ENCODE measurements at regions not wholly inside any gene's neighbourhood (a gene's known extent, or its start where the extent isn't known, plus 50 kb on each side); places are given as distances from the start of the nearest gene placed in this dataset.
"Not testable (repeated sequence)": the region's sequence is repeated elsewhere in the genome, so short reads cannot be mapped to it uniquely, and the experiment has no call there.

DNA sequence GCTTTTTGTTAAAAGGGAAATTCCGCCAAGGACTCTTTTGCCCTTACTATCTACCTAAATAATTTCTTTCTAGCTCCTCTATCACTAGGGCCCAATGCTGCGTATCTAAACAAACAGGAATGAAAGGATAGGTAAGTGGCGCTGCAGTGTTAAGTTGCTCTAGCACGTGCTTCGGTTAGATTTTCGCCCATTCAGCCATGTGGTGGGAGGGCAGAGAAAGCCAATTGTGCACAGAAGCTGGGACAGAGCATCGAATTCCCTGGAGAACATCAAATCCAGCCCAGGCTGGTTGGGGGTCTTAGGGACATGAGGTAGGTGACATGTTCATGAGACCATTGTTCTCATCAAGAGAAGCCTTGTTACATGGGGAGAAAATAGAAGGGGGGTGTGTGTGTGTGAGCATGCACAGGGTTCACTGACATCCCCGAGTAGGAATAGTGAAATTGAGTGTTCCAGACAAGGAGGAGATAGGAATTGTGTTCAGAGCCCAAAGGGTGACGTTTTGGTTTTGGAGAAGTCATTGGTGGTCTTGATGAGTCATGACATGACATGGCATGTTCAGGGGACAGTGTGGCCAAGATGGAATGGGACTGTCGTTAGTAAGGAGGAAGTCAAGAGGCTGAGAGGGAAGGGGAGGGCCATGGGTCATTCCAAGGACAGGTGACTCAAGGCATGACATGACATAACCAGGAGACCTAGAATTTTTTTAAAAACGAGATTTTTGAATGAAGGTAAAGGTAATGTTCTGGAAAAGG, 107.1 kb downstream of the TLR5 start:
- H3K4me1 ChIP-seq (ENCODE audit: control insufficient read depth in 3 of 3, insufficient read depth in 3 of 3, low read length in 3 of 3), result peaks cover 0 to 8% (median 5%) of the 10 kb centered on the region in 3 donors
- H3K36me3 ChIP-seq (ENCODE audit: control insufficient read depth in 3 of 3, insufficient read depth in 3 of 3, low read length in 3 of 3), result no peaks in the 10 kb centered on the region
- H3K4me3 ChIP-seq (ENCODE audit: low read length in 3 of 3), result no peak overlapping the region
- peaks cover 0 to 3% (median 0%) of the 10 kb centered on the region in 3 donors for H3K9me3 ChIP-seq (ENCODE audit: control insufficient read depth in 3 of 3, low read length in 3 of 3)
- H3K27ac ChIP-seq (ENCODE audit: low read depth, low read length), result no peak overlapping the region
- peaks cover 0 to 3% (median 3%) of the 10 kb centered on the region in 3 donors for H3K27me3 ChIP-seq (ENCODE audit: control insufficient read depth in 3 of 3, insufficient read depth in 3 of 3, low read length in 3 of 3)
- H3K9ac ChIP-seq (ENCODE audit: low read depth in 1 of 3, low read length in 3 of 3), result no peak overlapping the region

DNA sequence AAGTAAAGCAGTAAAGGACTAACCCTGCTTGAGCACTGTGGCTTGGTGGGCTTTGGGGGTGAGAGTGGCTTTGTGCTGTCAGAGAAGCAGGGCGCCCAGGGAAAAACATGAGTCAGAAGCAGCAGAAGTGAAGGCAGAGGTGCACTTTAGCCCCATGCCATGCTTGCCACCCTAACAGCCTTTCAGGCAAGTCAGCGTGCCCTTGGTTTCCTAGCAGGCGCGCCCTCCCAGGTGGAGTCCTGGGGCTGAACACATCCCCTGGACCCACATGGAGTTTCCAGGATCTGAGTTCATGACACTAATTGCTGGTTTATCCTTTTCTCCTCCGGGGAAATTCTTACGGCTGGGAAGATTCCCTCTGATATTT, 106.6 kb downstream of the TLR5 start:
- Histone ChIP-seq H3K36me3 (ENCODE audit: control insufficient read depth in 3 of 3, insufficient read depth in 3 of 3, low read length in 3 of 3) (no peaks in the 10 kb centered on the region), H3K27me3 (ENCODE audit: control insufficient read depth in 3 of 3, insufficient read depth in 3 of 3, low read length in 3 of 3) (peaks cover 0 to 3% (median 3%) of the 10 kb centered on the region in 3 donors), H3K4me3 (ENCODE audit: low read length in 3 of 3) (no peak overlapping the region), H3K4me1 (ENCODE audit: control insufficient read depth in 3 of 3, insufficient read depth in 3 of 3, low read length in 3 of 3) (peaks cover 0 to 8% (median 7%) of the 10 kb centered on the region in 3 donors), H3K9ac (ENCODE audit: low read depth in 1 of 3, low read length in 3 of 3) (no peak overlapping the region), H3K27ac (ENCODE audit: low read depth, low read length) (no peak overlapping the region), H3K9me3 (ENCODE audit: control insufficient read depth in 3 of 3, low read length in 3 of 3) (peaks cover 0 to 3% (median 0%) of the 10 kb centered on the region in 3 donors)

DNA sequence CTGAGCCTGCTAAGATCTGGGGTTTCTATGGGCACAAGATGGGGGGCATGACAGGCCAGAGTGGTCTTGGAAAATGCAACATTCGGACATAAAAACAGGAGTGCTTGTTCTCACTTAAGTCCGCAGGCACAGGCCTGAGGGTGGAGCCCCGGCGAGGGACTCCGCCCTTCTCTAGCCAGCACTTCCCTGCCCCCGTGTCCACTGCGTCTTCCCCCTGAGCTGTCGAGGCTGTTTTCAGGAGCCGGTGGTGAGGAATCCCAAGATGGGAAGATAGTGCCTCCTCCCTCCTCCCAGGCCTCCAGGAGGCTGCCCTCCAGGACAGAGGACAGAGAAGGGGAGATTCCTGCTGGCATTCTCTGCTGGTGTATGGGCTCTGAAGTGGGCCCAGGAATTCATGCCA, 105.2 kb downstream of the TLR5 start:
- peaks cover 0 to 3% (median 0%) of the 10 kb centered on the region in 3 donors for H3K9me3 ChIP-seq (ENCODE audit: control insufficient read depth in 3 of 3, low read length in 3 of 3)
- no peak overlapping the region for H3K9ac ChIP-seq (ENCODE audit: low read depth in 1 of 3, low read length in 3 of 3)
- H3K4me3 ChIP-seq (ENCODE audit: low read length in 3 of 3), result no peak overlapping the region
- peaks cover 0 to 11% (median 2%) of the 10 kb centered on the region in 3 donors for H3K4me1 ChIP-seq (ENCODE audit: control insufficient read depth in 3 of 3, insufficient read depth in 3 of 3, low read length in 3 of 3)
- peaks cover 0 to 3% (median 3%) of the 10 kb centered on the region in 3 donors for H3K27me3 ChIP-seq (ENCODE audit: control insufficient read depth in 3 of 3, insufficient read depth in 3 of 3, low read length in 3 of 3)
- no peaks in the 10 kb centered on the region for H3K36me3 ChIP-seq (ENCODE audit: control insufficient read depth in 3 of 3, insufficient read depth in 3 of 3, low read length in 3 of 3)
- H3K27ac ChIP-seq (ENCODE audit: low read depth, low read length), result no peak overlapping the region

DNA sequence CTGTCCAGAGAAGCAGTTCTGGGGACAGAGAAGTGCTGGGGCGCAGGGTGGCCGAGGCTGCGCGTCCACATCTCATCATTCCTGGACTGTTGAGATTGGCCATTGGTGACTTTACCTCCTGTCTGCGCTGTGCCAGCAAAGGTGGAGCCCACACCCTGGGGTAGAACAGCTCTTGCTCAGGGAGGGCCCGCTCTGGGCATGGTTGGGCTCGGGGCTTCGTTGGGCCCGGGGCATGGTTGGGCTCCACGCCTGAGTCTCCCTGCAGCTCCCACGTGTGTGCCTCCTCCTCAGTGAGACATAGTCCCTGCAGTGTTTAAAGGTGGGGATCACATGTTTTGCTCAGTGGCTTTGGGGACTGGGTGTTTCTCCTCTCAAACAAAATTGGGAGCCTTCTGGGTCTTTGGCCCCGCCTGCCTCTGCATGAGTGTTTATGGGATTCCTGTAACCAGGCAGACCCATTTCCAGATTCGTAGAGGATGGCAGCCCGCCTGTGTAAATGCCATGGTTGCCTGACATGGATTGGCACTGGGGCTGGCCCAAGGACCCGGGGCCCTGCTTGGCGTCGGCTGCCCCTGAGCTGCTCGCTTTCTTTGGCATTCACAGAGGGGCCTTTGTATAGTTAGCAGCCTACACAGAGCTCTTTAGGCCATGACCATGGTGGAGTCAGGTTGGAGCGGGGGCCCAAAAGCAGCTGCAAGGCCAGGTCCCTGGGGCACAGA, 104.6 kb downstream of the TLR5 start:
- no peak overlapping the region for H3K27ac ChIP-seq (ENCODE audit: low read depth, low read length)
- H3K36me3 ChIP-seq (ENCODE audit: control insufficient read depth in 3 of 3, insufficient read depth in 3 of 3, low read length in 3 of 3), result no peaks in the 10 kb centered on the region
- no peak overlapping the region for H3K4me3 ChIP-seq (ENCODE audit: low read length in 3 of 3)
- H3K27me3 ChIP-seq (ENCODE audit: control insufficient read depth in 3 of 3, insufficient read depth in 3 of 3, low read length in 3 of 3), result peaks cover 0 to 3% (median 3%) of the 10 kb centered on the region in 3 donors
- H3K9ac ChIP-seq (ENCODE audit: low read depth in 1 of 3, low read length in 3 of 3), result no peak overlapping the region
- H3K9me3 ChIP-seq (ENCODE audit: control insufficient read depth in 3 of 3, low read length in 3 of 3), result peaks cover 0 to 3% (median 0%) of the 10 kb centered on the region in 3 donors
- H3K4me1 ChIP-seq (ENCODE audit: control insufficient read depth in 3 of 3, insufficient read depth in 3 of 3, low read length in 3 of 3), result peaks cover 0 to 11% (median 2%) of the 10 kb centered on the region in 3 donors

DNA sequence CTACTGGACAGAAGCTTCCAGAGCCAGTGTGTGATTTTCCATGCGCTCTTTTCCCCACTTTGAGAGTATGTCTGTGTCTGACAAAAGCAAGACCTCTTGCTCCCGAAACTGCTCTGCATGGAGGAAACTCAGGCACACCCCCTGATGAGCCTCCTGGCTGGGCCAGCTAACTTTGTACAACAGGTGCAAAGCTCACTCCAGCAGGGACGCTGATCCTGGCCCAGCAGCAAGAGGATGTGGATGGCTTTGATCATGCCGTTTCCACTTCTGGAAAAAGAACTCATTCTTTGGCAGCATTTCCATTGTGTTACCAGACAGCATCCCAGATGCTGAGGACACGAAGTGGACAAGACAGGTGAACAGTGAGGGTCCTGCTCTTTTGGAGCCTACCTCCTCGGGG, 103.1 kb downstream of the TLR5 start:
- H3K27ac ChIP-seq (ENCODE audit: low read depth, low read length), result no peak overlapping the region
- H3K9ac ChIP-seq (ENCODE audit: low read depth in 1 of 3, low read length in 3 of 3), result no peak overlapping the region
- peaks cover 0 to 11% (median 2%) of the 10 kb centered on the region in 3 donors for H3K4me1 ChIP-seq (ENCODE audit: control insufficient read depth in 3 of 3, insufficient read depth in 3 of 3, low read length in 3 of 3)
- no peaks in the 10 kb centered on the region for H3K9me3 ChIP-seq (ENCODE audit: control insufficient read depth in 3 of 3, low read length in 3 of 3)
- H3K27me3 ChIP-seq (ENCODE audit: control insufficient read depth in 3 of 3, insufficient read depth in 3 of 3, low read length in 3 of 3), result peaks cover 0 to 3% (median 3%) of the 10 kb centered on the region in 3 donors
- H3K4me3 ChIP-seq (ENCODE audit: low read length in 3 of 3), result no peak overlapping the region
- H3K36me3 ChIP-seq (ENCODE audit: control insufficient read depth in 3 of 3, insufficient read depth in 3 of 3, low read length in 3 of 3), result no peaks in the 10 kb centered on the region

DNA sequence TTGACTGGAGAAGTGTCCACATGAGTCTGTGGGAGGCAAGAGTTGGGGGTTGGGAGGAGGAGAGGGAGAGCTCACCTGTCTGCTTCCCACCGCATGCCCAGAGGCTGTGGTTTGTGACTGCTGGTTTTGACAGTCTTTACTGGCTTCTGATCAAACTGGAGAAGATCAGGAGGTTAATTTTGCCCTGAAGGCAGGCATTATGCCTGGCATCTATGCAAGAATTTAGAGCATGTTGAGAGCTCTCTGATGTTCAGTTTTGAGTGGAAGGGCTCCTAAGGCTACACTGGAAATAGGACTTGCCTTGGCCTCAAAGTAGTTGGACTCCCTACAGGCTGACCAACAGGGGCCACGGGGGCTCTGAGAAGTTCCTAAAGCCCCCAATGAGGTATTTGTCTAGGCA, 101.6 kb downstream of the TLR5 start:
- Histone ChIP-seq H3K27me3 (ENCODE audit: control insufficient read depth in 3 of 3, insufficient read depth in 3 of 3, low read length in 3 of 3) (peaks cover 0 to 3% (median 3%) of the 10 kb centered on the region in 3 donors), H3K36me3 (ENCODE audit: control insufficient read depth in 3 of 3, insufficient read depth in 3 of 3, low read length in 3 of 3) (no peaks in the 10 kb centered on the region), H3K4me3 (ENCODE audit: low read length in 3 of 3) (no peak overlapping the region), H3K9me3 (ENCODE audit: control insufficient read depth in 3 of 3, low read length in 3 of 3) (no peaks in the 10 kb centered on the region), H3K27ac (ENCODE audit: low read depth, low read length) (no peak overlapping the region), H3K9ac (ENCODE audit: low read depth in 1 of 3, low read length in 3 of 3) (no peak overlapping the region), H3K4me1 (ENCODE audit: control insufficient read depth in 3 of 3, insufficient read depth in 3 of 3, low read length in 3 of 3) (peaks cover 0 to 11% (median 2%) of the 10 kb centered on the region in 3 donors)

DNA sequence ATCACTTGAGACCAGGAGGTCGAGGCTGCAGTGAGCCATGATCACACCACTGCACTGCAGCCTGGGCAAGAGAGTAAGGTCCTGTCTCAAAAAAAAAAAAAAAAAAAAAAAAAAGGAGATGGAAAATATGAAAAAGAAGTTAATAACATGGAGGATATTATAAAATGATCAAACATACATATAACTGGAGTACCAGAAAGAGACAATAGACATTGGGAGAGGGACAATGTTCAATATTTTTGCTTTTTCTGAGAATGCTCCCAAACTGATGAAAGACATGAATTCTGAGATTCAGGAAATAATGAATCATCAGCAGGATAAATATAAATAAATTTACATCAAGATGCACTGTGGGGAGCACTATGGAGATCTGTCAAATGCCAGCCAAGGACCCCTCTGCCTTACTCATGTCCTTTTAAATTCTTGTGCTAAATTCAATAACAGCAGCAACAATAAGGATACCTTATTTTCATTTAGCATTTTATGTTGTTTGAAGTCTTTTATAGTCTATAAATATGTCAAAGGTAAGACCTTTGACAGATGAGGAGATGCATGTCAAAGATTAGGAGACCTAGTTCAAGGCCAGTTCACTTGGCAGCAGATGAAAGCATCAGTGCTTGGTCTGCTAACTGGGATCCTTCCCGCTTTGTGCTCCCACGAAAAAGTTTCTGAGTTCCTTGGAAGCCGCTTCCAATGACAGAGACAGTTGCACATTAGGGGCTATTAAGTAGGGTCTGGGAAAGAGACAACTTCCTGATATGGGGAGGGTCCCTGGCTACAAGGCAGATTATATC, 97.7 kb downstream of the TLR5 start:
- Histone ChIP-seq H3K27me3 (ENCODE audit: control insufficient read depth in 3 of 3, insufficient read depth in 3 of 3, low read length in 3 of 3) (no peaks in the 10 kb centered on the region), H3K27ac (ENCODE audit: low read depth, low read length) (no peak overlapping the region), H3K4me3 (ENCODE audit: low read length in 3 of 3) (no peak overlapping the region), H3K4me1 (ENCODE audit: control insufficient read depth in 3 of 3, insufficient read depth in 3 of 3, low read length in 3 of 3) (peaks cover 0 to 6% (median 0%) of the 10 kb centered on the region in 3 donors), H3K9ac (ENCODE audit: low read depth in 1 of 3, low read length in 3 of 3) (no peak overlapping the region), H3K36me3 (ENCODE audit: control insufficient read depth in 3 of 3, insufficient read depth in 3 of 3, low read length in 3 of 3) (no peaks in the 10 kb centered on the region), H3K9me3 (ENCODE audit: control insufficient read depth in 3 of 3, low read length in 3 of 3) (no peaks in the 10 kb centered on the region)

DNA sequence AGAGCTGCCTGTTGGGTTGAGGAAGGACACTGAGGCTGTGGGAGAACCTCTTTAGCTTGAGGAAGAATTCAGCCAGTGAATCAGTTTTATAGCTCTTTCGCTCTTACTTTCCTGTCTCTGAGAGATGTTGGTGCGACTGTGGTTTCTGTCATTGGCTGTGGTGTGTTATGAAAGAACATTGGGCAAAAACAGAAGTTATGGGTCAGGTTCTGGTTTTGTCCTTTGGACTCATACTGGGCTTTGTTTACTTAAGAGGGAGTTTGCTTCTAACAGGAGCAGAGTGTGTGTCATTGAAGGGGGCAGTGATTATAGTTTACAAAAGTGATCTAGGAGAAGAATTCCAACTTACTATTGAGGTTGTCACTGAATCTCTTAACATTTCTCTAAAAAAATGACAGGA, 97.0 kb downstream of the TLR5 start:
- H3K9ac ChIP-seq (ENCODE audit: low read depth in 1 of 3, low read length in 3 of 3), result no peak overlapping the region

DNA sequence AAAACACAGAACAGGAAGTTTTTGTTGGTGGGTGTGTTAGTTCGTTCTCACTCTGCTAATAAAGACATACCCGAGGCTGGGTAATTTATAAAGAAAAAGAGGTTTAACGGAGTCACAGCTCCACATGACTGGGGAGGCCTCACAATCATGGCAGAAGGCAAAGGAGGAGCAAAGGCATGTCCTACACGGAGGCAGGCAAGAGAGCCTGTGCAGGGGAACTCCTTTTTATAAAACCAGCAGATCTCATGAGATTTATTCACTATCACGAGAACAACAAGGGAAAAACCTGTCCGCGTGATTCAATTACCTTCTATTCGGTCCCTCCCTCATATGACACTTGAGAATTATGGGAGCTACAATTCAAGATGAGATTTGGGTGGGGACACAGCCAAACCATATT, 96.6 kb downstream of the TLR5 start:
- H3K4me3 ChIP-seq (ENCODE audit: low read length in 3 of 3), result not testable (repeated sequence)

More for the DNA sequence above, 97.0 kb downstream of the TLR5 start:
- Histone ChIP-seq H3K27me3 (ENCODE audit: control insufficient read depth in 3 of 3, insufficient read depth in 3 of 3, low read length in 3 of 3) (no peaks in the 10 kb centered on the region), H3K4me1 (ENCODE audit: control insufficient read depth in 3 of 3, insufficient read depth in 3 of 3, low read length in 3 of 3) (peaks cover 0 to 6% (median 0%) of the 10 kb centered on the region in 3 donors), H3K4me3 (ENCODE audit: low read length in 3 of 3) (no peak overlapping the region), H3K36me3 (ENCODE audit: control insufficient read depth in 3 of 3, insufficient read depth in 3 of 3, low read length in 3 of 3) (no peaks in the 10 kb centered on the region), H3K27ac (ENCODE audit: low read depth, low read length) (no peak overlapping the region), H3K9me3 (ENCODE audit: control insufficient read depth in 3 of 3, low read length in 3 of 3) (no peaks in the 10 kb centered on the region)

More for the DNA sequence above, 96.6 kb downstream of the TLR5 start:
- not testable (repeated sequence) for H3K36me3 ChIP-seq (ENCODE audit: control insufficient read depth in 3 of 3, insufficient read depth in 3 of 3, low read length in 3 of 3); H3K4me1 ChIP-seq (ENCODE audit: control insufficient read depth in 3 of 3, insufficient read depth in 3 of 3, low read length in 3 of 3); H3K27ac ChIP-seq (ENCODE audit: low read depth, low read length); H3K9ac ChIP-seq (ENCODE audit: low read depth in 1 of 3, low read length in 3 of 3); H3K9me3 ChIP-seq (ENCODE audit: control insufficient read depth in 3 of 3, low read length in 3 of 3); H3K27me3 ChIP-seq (ENCODE audit: control insufficient read depth in 3 of 3, insufficient read depth in 3 of 3, low read length in 3 of 3)
